ENCODE measurements at regions not wholly inside any gene's neighbourhood (a gene's known extent, or its start where the extent isn't known, plus 50 kb on each side); places are given as distances from the start of the nearest gene placed in this dataset.

GRCh38 chr9:90102292-90102901 is 497.6 kb downstream of the GADD45G start:
- peak; percentile 52 to 69 (median 57) for DNase-seq
- Mint-ChIP-seq H3K27me3 (ENCODE audit: low read depth in 3 of 3) (peaks cover 0 to 4% (median 0%) of the 10 kb centered on the region in 3 donors), H3K4me3 (no peak overlapping the region), H3K36me3 (no peaks in the 10 kb centered on the region), H3K27ac (no peak overlapping the region), H3K4me1 (peaks cover 0 to 6% of the 10 kb centered on the region in 2 donors), H3K9me3 (no peaks in the 10 kb centered on the region)

GRCh38 chr9:90103771-90104170 is 499.0 kb downstream of the GADD45G start:
- Mint-ChIP-seq H3K4me1 (peaks cover 0 to 6% of the 10 kb centered on the region in 2 donors), H3K4me3 (no peak overlapping the region), H3K27me3 (ENCODE audit: low read depth in 3 of 3) (peaks cover 0 to 4% (median 2%) of the 10 kb centered on the region in 3 donors), H3K27ac (no peak overlapping the region), H3K9me3 (peaks cover 0 to 1% (median 0%) of the 10 kb centered on the region in 6 donors), H3K36me3 (no peaks in the 10 kb centered on the region)
- DNase-seq, result no peak

- no peak overlapping the region for H3K27ac Mint-ChIP-seq
- no peak overlapping the region for H3K4me3 Mint-ChIP-seq
- peaks cover 0 to 1% (median 0%) of the 10 kb centered on the region in 6 donors for H3K9me3 Mint-ChIP-seq
- H3K4me1 Mint-ChIP-seq, result peaks cover 0 to 6% of the 10 kb centered on the region in 2 donors
- no peaks in the 10 kb centered on the region for H3K36me3 Mint-ChIP-seq
- DNase-seq, result no peak
- H3K27me3 Mint-ChIP-seq (ENCODE audit: low read depth in 3 of 3), result peaks cover 2 to 5% (median 4%) of the 10 kb centered on the region in 3 donors
These were observed 501.0 kb downstream of the GADD45G start for GRCh38 chr9:90105773-90106172.

- Mint-ChIP-seq H3K36me3 (no peaks in the 10 kb centered on the region), H3K9me3 (peaks cover 0 to 1% (median 0%) of the 10 kb centered on the region in 6 donors), H3K27ac (no peak overlapping the region), H3K27me3 (ENCODE audit: low read depth in 3 of 3) (peaks cover 3 to 5% (median 4%) of the 10 kb centered on the region in 3 donors), H3K4me1 (peaks cover 0 to 4% of the 10 kb centered on the region in 2 donors), H3K4me3 (no peak overlapping the region)
- DNase-seq, result no peak
These were observed 502.4 kb downstream of the GADD45G start for GRCh38 chr9:90107040-90107725.

- no peaks in the 10 kb centered on the region for H3K36me3 Mint-ChIP-seq
- no peak overlapping the region for H3K27ac Mint-ChIP-seq
- peaks cover 0 to 1% (median 0%) of the 10 kb centered on the region in 6 donors for H3K9me3 Mint-ChIP-seq
- DNase-seq, result no peak
- no peaks in the 10 kb centered on the region for H3K4me1 Mint-ChIP-seq
- no peak overlapping the region for H3K4me3 Mint-ChIP-seq
- H3K27me3 Mint-ChIP-seq (ENCODE audit: low read depth in 3 of 3), result peaks cover 4 to 5% (median 4%) of the 10 kb centered on the region in 3 donors
These were observed 503.2 kb downstream of the GADD45G start for GRCh38 chr9:90107726-90108655.

GRCh38 chr9:90112788-90113187 is 508.0 kb downstream of the GADD45G start:
- peaks cover 2 to 7% (median 4%) of the 10 kb centered on the region in 3 donors for H3K27me3 Mint-ChIP-seq (ENCODE audit: low read depth in 3 of 3)
- DNase-seq, result no peak
- H3K36me3 Mint-ChIP-seq, result no peaks in the 10 kb centered on the region
- no peaks in the 10 kb centered on the region for H3K4me1 Mint-ChIP-seq
- peaks cover 0 to 1% (median 0%) of the 10 kb centered on the region in 6 donors for H3K9me3 Mint-ChIP-seq
- no peak overlapping the region for H3K4me3 Mint-ChIP-seq
- H3K27ac Mint-ChIP-seq, result no peak overlapping the region

GRCh38 chr9:90114641-90115425 is 510.0 kb downstream of the GADD45G start:
- H3K9me3 Mint-ChIP-seq, result no peaks in the 10 kb centered on the region
- peaks cover 4 to 5% (median 4%) of the 10 kb centered on the region in 3 donors for H3K27me3 Mint-ChIP-seq (ENCODE audit: low read depth in 3 of 3)
- no peak overlapping the region for H3K27ac Mint-ChIP-seq
- H3K4me3 Mint-ChIP-seq, result no peak overlapping the region
- H3K4me1 Mint-ChIP-seq, result no peaks in the 10 kb centered on the region
- no peak for DNase-seq
- no peaks in the 10 kb centered on the region for H3K36me3 Mint-ChIP-seq

GRCh38 chr9:90121762-90122161 is 517.0 kb downstream of the GADD45G start:
- Mint-ChIP-seq H3K4me1 (no peaks in the 10 kb centered on the region), H3K27me3 (ENCODE audit: low read depth in 3 of 3) (peaks cover 0 to 18% (median 9%) of the 10 kb centered on the region in 3 donors), H3K27ac (no peak overlapping the region), H3K4me3 (no peak overlapping the region), H3K36me3 (peaks cover 0 to 4% (median 0%) of the 10 kb centered on the region in 3 donors), H3K9me3 (peaks cover 0 to 15% (median 3%) of the 10 kb centered on the region in 6 donors)
- DNase-seq, result no peak

GRCh38 chr9:90124961-90125360 is 517.7 kb downstream of the DIRAS2 start:
- Mint-ChIP-seq H3K27ac (no peak overlapping the region), H3K4me1 (no peaks in the 10 kb centered on the region), H3K4me3 (no peak overlapping the region), H3K9me3 (peaks cover 0 to 15% (median 3%) of the 10 kb centered on the region in 6 donors), H3K27me3 (ENCODE audit: low read depth in 3 of 3) (peaks cover 0 to 20% (median 5%) of the 10 kb centered on the region in 3 donors), H3K36me3 (peaks cover 0 to 4% (median 0%) of the 10 kb centered on the region in 3 donors)
- no peak for DNase-seq

GRCh38 chr9:90127923-90128322 is 514.7 kb downstream of the DIRAS2 start:
- Mint-ChIP-seq H3K27ac (no peak overlapping the region), H3K36me3 (peaks cover 0 to 4% (median 0%) of the 10 kb centered on the region in 3 donors), H3K9me3 (peaks cover 0 to 15% (median 3%) of the 10 kb centered on the region in 6 donors), H3K4me3 (no peak overlapping the region), H3K27me3 (ENCODE audit: low read depth in 3 of 3) (peaks cover 3 to 16% (median 4%) of the 10 kb centered on the region in 3 donors), H3K4me1 (no peaks in the 10 kb centered on the region)
- DNase-seq, result no peak

GRCh38 chr9:90128587-90129190 is 513.9 kb downstream of the DIRAS2 start:
- H3K9me3 Mint-ChIP-seq, result peaks cover 0 to 8% (median 2%) of the 10 kb centered on the region in 6 donors
- no peak for DNase-seq
- no peaks in the 10 kb centered on the region for H3K4me1 Mint-ChIP-seq
- H3K27ac Mint-ChIP-seq, result no peak overlapping the region
- H3K27me3 Mint-ChIP-seq (ENCODE audit: low read depth in 3 of 3), result peaks cover 3 to 11% (median 4%) of the 10 kb centered on the region in 3 donors
- no peak overlapping the region for H3K4me3 Mint-ChIP-seq
- H3K36me3 Mint-ChIP-seq, result no peaks in the 10 kb centered on the region

- peaks cover 0 to 3% (median 0%) of the 10 kb centered on the region in 6 donors for H3K9me3 Mint-ChIP-seq
- no peak overlapping the region for H3K27ac Mint-ChIP-seq
These were observed 513.2 kb downstream of the DIRAS2 start for GRCh38 chr9:90129446-90129845.

GRCh38 chr9:90131568-90131967 is 511.1 kb downstream of the DIRAS2 start:
- H3K4me3 Mint-ChIP-seq, result no peak overlapping the region
- no peaks in the 10 kb centered on the region for H3K36me3 Mint-ChIP-seq
- DNase-seq, result no peak
- no peaks in the 10 kb centered on the region for H3K9me3 Mint-ChIP-seq
- no peaks in the 10 kb centered on the region for H3K4me1 Mint-ChIP-seq
- peaks cover 2 to 9% (median 3%) of the 10 kb centered on the region in 3 donors for H3K27me3 Mint-ChIP-seq (ENCODE audit: low read depth in 3 of 3)
- no peak overlapping the region for H3K27ac Mint-ChIP-seq

More at GRCh38 chr9:90129446-90129845, 513.2 kb downstream of the DIRAS2 start:
- H3K27me3 Mint-ChIP-seq (ENCODE audit: low read depth in 3 of 3), result peaks cover 3 to 8% (median 6%) of the 10 kb centered on the region in 3 donors
- no peak for DNase-seq
- no peak overlapping the region for H3K4me3 Mint-ChIP-seq
- no peaks in the 10 kb centered on the region for H3K36me3 Mint-ChIP-seq
- H3K4me1 Mint-ChIP-seq, result no peaks in the 10 kb centered on the region
